WTC11 (cell line): ENCODE measurements at regions not wholly inside any gene's neighbourhood (a gene's known extent, or its start where the extent isn't known, plus 50 kb on each side); places are given as distances from the start of the nearest gene placed in this dataset.
"Not testable (repeated sequence)": the region's sequence is repeated elsewhere in the genome, so short reads cannot be mapped to it uniquely, and the experiment has no call there.

Experiments used
- ATAC-seq: fragments of 200-7000 bp; cut with Tn5 transposase; 2 replicates; pipeline ENCODE4 v1.10.0; 2021; ENCODE audit warnings: mild to moderate bottlenecking, moderate library complexity
- CTCF ChIA-PET: fragments of 300-600 bp; sonication (Branson Sonifier 250); formaldehyde crosslinking; loops from one replicate; lab custom pipeline; 2021; ENCODE audit warnings: antibody characterized with exemption; lab: Charles Lee
- POLR2A ChIA-PET: fragments of 350-600 bp; sonication (Branson Sonifier 250); formaldehyde crosslinking; loops from one replicate; lab custom pipeline; 2021; ENCODE audit warnings: antibody characterized with exemption; lab: Charles Lee
- DNase-seq: peaks from one replicate; pipeline ENCODE4 v3.0.0; 2021; ENCODE audit warnings: low spot score
- H3K27ac Mint-ChIP-seq: 2 replicates; pipeline ENCODE4 v1.8.0; 2021; ENCODE audit warnings: mixed read lengths
- H3K27me3 Mint-ChIP-seq: 2 replicates; pipeline ENCODE4 v1.8.0; 2021; ENCODE audit warnings: low read depth, mild to moderate bottlenecking, moderate library complexity, mixed read lengths
- H3K36me3 Mint-ChIP-seq: 2 replicates; pipeline ENCODE4 v1.8.0; 2021; ENCODE audit warnings: mixed read lengths
- H3K4me1 Mint-ChIP-seq: 2 replicates; pipeline ENCODE4 v1.8.0; 2022; ENCODE audit warnings: mixed read lengths
- H3K4me3 Mint-ChIP-seq: 2 replicates; pipeline ENCODE4 v1.8.0; 2021; ENCODE audit warnings: mild to moderate bottlenecking, moderate library complexity, mixed read lengths
- H3K9me3 Mint-ChIP-seq: 2 replicates; pipeline ENCODE4 v1.8.0; 2021; ENCODE audit warnings: mixed read lengths
- ARID4B ChIP-seq: sonication (generic); formaldehyde crosslinking; IDR thresholded peaks from 2 replicates; pipeline ENCODE4 v1.8.0; 2023; ENCODE audit warnings: missing genetic modification reagents, mild to moderate bottlenecking, borderline replicate concordance
- CBFB ChIP-seq: sonication (generic); formaldehyde crosslinking; IDR thresholded peaks from 2 replicates; pipeline ENCODE4 v1.8.1; 2022; ENCODE audit warnings: mild to moderate bottlenecking, low read depth, missing genetic modification reagents
- CREB1 ChIP-seq: sonication (generic); formaldehyde crosslinking; IDR thresholded peaks from 2 replicates; pipeline ENCODE4 v1.8.0; 2023; ENCODE audit warnings: mild to moderate bottlenecking, missing genetic modification reagents
- CREM ChIP-seq: sonication (generic); formaldehyde crosslinking; IDR thresholded peaks from 2 replicates; pipeline ENCODE4 v1.8.1; 2022; ENCODE audit warnings: mild to moderate bottlenecking, missing genetic modification reagents, moderate library complexity
- ELF4 ChIP-seq: sonication (generic); formaldehyde crosslinking; IDR thresholded peaks from 2 replicates; pipeline ENCODE4 v1.8.1; 2022; ENCODE audit warnings: low read depth, mild to moderate bottlenecking, moderate library complexity, missing genetic modification reagents
- GRHL2 ChIP-seq: fragments of 250-450 bp; sonication (Bioruptor Pico); IDR thresholded peaks from 2 replicates; pipeline ENCODE4 v1.8.0; 2022; ENCODE audit warnings: mild to moderate bottlenecking, moderate library complexity; ENCODE audit not compliant: insufficient replicate concordance, severe bottlenecking
- RORB ChIP-seq: fragments of 250-450 bp; sonication (Bioruptor Pico); IDR thresholded peaks from 2 replicates; pipeline ENCODE4 v1.9.0; 2021; ENCODE audit warnings: mild to moderate bottlenecking
- SMAD4 ChIP-seq: sonication (generic); formaldehyde crosslinking; IDR thresholded peaks from 2 replicates; pipeline ENCODE4 v1.8.0; 2022; ENCODE audit warnings: mild to moderate bottlenecking, missing genetic modification reagents
- USF1 ChIP-seq: sonication (generic); formaldehyde crosslinking; IDR thresholded peaks from 2 replicates; pipeline ENCODE4 v1.8.0; 2022; ENCODE audit warnings: mild to moderate bottlenecking, missing genetic modification reagents
- ZNF121 ChIP-seq: sonication (generic); formaldehyde crosslinking; IDR thresholded peaks from 2 replicates; pipeline ENCODE4 v1.8.0; 2023; ENCODE audit warnings: missing genetic modification reagents
- ZNF138 ChIP-seq: sonication (generic); formaldehyde crosslinking; conservative IDR thresholded peaks from 2 replicates; pipeline ENCODE4 v1.8.1; 2022; ENCODE audit warnings: mild to moderate bottlenecking, moderate library complexity, missing genetic modification reagents
- TF ChIP-seq, protein P1 (sequence below): sonication (generic); formaldehyde crosslinking; IDR thresholded peaks from 2 replicates; pipeline ENCODE4 v1.8.0; 2022; ENCODE audit warnings: missing genetic modification reagents
- TF ChIP-seq, protein P2 (sequence below): fragments of 200-600 bp; IDR thresholded peaks from 2 replicates; pipeline ENCODE4 v1.8.0; 2022; ENCODE audit warnings: antibody characterized with exemption
- TF ChIP-seq, protein P3 (sequence below): fragments of 250-450 bp; sonication (Bioruptor Pico); IDR thresholded peaks from 2 replicates; pipeline ENCODE4 v1.9.0; 2021; ENCODE audit warnings: moderate library complexity, mild to moderate bottlenecking, inconsistent platforms, borderline replicate concordance

GRCh38 chr5:119721775-119722174, 92.4 kb downstream of the FAM170A start:
- no peak overlapping the region for H3K27ac Mint-ChIP-seq

DNA sequence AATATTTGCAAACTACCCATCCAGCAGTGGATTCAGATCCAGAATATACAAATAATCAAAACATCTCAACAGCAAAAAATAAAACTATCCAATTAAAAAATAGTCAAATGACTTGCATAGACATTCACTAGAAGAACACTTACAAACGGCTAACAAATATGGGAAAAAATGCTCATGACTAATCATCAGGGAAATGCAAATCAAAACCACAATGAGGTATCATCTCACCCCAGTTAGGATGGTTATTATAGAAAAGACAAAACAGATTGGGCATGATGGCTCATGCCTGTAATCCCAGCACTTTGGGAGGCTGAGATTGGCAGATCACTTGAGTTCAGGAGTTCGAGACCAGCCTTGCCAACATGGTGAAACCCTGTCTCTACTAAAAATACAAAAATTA, 95.9 kb downstream of the FAM170A start:
- H3K27me3 Mint-ChIP-seq, ATAC-seq, POLR2A ChIA-PET, CTCF ChIA-PET, H3K27ac Mint-ChIP-seq, DNase-seq, H3K4me1 Mint-ChIP-seq, H3K4me3 Mint-ChIP-seq: not testable (repeated sequence)
- Mint-ChIP-seq H3K36me3 (peaks cover 20% of the 10 kb centered on the region), H3K9me3 (peaks cover 39% of the 10 kb centered on the region)

More at GRCh38 chr5:119721775-119722174, 92.4 kb downstream of the FAM170A start:
- ATAC-seq, result no peak
- TF ChIP-seq ZNF138 (no peak), GRHL2 (no peak), RORB (no peak), CREB1 (no peak), ARID4B (no peak), ELF4 (CRISPR knock-in tag) (no peak), CBFB (CRISPR knock-in tag) (no peak), SMAD4 (CRISPR knock-in tag) (no peak), CREM (no peak), USF1 (CRISPR knock-in tag) (no peak), ZNF121 (no peak)
- TF ChIP-seq, protein P1, sequence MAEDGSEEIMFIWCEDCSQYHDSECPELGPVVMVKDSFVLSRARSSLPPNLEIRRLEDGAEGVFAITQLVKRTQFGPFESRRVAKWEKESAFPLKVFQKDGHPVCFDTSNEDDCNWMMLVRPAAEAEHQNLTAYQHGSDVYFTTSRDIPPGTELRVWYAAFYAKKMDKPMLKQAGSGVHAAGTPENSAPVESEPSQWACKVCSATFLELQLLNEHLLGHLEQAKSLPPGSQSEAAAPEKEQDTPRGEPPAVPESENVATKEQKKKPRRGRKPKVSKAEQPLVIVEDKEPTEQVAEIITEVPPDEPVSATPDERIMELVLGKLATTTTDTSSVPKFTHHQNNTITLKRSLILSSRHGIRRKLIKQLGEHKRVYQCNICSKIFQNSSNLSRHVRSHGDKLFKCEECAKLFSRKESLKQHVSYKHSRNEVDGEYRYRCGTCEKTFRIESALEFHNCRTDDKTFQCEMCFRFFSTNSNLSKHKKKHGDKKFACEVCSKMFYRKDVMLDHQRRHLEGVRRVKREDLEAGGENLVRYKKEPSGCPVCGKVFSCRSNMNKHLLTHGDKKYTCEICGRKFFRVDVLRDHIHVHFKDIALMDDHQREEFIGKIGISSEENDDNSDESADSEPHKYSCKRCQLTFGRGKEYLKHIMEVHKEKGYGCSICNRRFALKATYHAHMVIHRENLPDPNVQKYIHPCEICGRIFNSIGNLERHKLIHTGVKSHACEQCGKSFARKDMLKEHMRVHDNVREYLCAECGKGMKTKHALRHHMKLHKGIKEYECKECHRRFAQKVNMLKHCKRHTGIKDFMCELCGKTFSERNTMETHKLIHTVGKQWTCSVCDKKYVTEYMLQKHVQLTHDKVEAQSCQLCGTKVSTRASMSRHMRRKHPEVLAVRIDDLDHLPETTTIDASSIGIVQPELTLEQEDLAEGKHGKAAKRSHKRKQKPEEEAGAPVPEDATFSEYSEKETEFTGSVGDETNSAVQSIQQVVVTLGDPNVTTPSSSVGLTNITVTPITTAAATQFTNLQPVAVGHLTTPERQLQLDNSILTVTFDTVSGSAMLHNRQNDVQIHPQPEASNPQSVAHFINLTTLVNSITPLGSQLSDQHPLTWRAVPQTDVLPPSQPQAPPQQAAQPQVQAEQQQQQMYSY (CRISPR knock-in tag), result no peak
- TF ChIP-seq, protein P2, sequence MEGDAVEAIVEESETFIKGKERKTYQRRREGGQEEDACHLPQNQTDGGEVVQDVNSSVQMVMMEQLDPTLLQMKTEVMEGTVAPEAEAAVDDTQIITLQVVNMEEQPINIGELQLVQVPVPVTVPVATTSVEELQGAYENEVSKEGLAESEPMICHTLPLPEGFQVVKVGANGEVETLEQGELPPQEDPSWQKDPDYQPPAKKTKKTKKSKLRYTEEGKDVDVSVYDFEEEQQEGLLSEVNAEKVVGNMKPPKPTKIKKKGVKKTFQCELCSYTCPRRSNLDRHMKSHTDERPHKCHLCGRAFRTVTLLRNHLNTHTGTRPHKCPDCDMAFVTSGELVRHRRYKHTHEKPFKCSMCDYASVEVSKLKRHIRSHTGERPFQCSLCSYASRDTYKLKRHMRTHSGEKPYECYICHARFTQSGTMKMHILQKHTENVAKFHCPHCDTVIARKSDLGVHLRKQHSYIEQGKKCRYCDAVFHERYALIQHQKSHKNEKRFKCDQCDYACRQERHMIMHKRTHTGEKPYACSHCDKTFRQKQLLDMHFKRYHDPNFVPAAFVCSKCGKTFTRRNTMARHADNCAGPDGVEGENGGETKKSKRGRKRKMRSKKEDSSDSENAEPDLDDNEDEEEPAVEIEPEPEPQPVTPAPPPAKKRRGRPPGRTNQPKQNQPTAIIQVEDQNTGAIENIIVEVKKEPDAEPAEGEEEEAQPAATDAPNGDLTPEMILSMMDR, result no peak
- TF ChIP-seq, protein P3, sequence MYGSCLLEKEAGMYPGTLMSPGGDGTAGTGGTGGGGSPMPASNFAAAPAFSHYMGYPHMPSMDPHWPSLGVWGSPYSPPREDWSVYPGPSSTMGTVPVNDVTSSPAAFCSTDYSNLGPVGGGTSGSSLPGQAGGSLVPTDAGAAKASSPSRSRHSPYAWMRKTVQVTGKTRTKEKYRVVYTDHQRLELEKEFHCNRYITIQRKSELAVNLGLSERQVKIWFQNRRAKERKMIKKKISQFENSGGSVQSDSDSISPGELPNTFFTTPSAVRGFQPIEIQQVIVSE (CRISPR knock-in tag), result no peak
- TF ChIP-seq, all 79 proteins: peak for 0
- Mint-ChIP-seq H3K36me3 (peaks cover 16% of the 10 kb centered on the region), H3K4me1 (0 out of 2 replicates have a peak, but pooled peaks cover 2% of the 10 kb centered on the region), H3K4me3 (no peak overlapping the region), H3K27me3 (no peaks in the 10 kb centered on the region), H3K9me3 (peaks cover 29% of the 10 kb centered on the region)
- ChIA-PET CTCF (interaction anchor here (1.4 kb wide), 1 partner anchor 251 kb away, joined by 3 read pairs; no protein-coding TSS in a partner anchor), POLR2A (no interaction called here)
- DNase-seq, result no peak
